HCT116 (cell line): ENCODE measurements at regions not wholly inside any gene's neighbourhood (a gene's known extent, or its start where the extent isn't known, plus 50 kb on each side); places are given as distances from the start of the nearest gene placed in this dataset.

ENCODE experiments used
- ATAC-seq: fragments of 200-7000 bp; cut with Tn5 transposase; 2 replicates; pipeline ENCODE4 v1.9.1; 2020; ENCODE audit warnings: mild to moderate bottlenecking, moderate library complexity
- BruUV-seq: library from RNA; stranded (reverse); fragments of 400-500 nt; replicated peaks from 2 replicates; lab custom pipeline; 2021; lab: Mats Ljungman, UMichigan
- CTCF ChIA-PET: fragments of 300-600 bp; sonication (Branson Sonifier 250); formaldehyde crosslinking; loops from one replicate; lab custom pipeline; 2021; ENCODE audit warnings: antibody characterized with exemption; lab: Charles Lee
- POLR2A ChIA-PET: fragments of 300-600, 350-600 bp; sonication (Branson Sonifier 250); formaldehyde crosslinking; loops from one replicate; lab custom pipeline; 2021; ENCODE audit warnings: antibody characterized with exemption; lab: Charles Lee
- RAD21 ChIA-PET, 2 experiments: fragments of 300-600 bp; sonication (Branson Sonifier 250); formaldehyde crosslinking; loops; one replicate each; lab custom pipeline; 2023; ENCODE audit warnings: low total read pairs in 2 of 2; ENCODE audit not compliant: uncharacterized antibody in 2 of 2, unreplicated experiment in 2 of 2, low non-redundant PET in 1 of 2; lab: Charles Lee
- DNase-seq: peaks from one replicate; pipeline ENCODE4 v3.0.0-alpha.2; 2010; ENCODE audit warnings: low read depth, low spot score
- H2AFZ ChIP-seq: fragments of 200-600 bp; shearing (Covaris generic), sonication (generic); 2 replicates; pipeline ENCODE4 v1.6.1; 2017; ENCODE audit warnings: low read depth, mixed run types, mixed read lengths, antibody characterized with exemption, low read length; ENCODE audit not compliant: poor library complexity, severe bottlenecking
- H3K27ac ChIP-seq: 2 replicates; pipeline ENCODE4 v1.5.1; 2012; ENCODE audit warnings: low read depth, low read length
- H3K27me3 ChIP-seq: fragments of 200-600 bp; sonication (generic); 2 replicates; pipeline ENCODE4 v1.6.1; 2016; ENCODE audit warnings: mixed run types, low read length, mixed read lengths; ENCODE audit not compliant: insufficient read depth
- H3K36me3 ChIP-seq, 2 experiments: fragments of 200-500 bp in 1 of 2; fragments of 200-600 bp in 1 of 2; sonication (Bioruptor generic) in 1 of 2; sonication (generic) in 1 of 2; 2 replicates each; pipeline versions ENCODE4 v1.5.1 to v1.6.1; 2014 to 2016; ENCODE audit warnings: low read length in 2 of 2, inconsistent platforms in 1 of 2, mixed read lengths in 1 of 2, mixed run types in 1 of 2; ENCODE audit not compliant: insufficient read depth in 2 of 2, control insufficient read depth in 1 of 2
- H3K4me1 ChIP-seq, 2 experiments: fragments of 200-600 bp in 1 of 2; sonication (generic) in 1 of 2; 2 replicates each; pipeline versions ENCODE4 v1.5.1 to v1.6.1; 2012 to 2017; ENCODE audit warnings: low read length in 2 of 2, inconsistent platforms in 1 of 2, mild to moderate bottlenecking in 1 of 2, mixed read lengths in 1 of 2, mixed run types in 1 of 2, moderate library complexity in 1 of 2; ENCODE audit not compliant: insufficient read depth in 2 of 2, control insufficient read depth in 1 of 2
- H3K4me2 ChIP-seq: fragments of 200-600 bp; sonication (generic); 2 replicates; pipeline ENCODE4 v1.6.1; 2017; ENCODE audit warnings: mixed run types, low read length, mixed read lengths
- H3K4me3 ChIP-seq, 2 experiments: fragments of 200-600 bp in 1 of 2; sonication (generic) in 1 of 2; replicated peaks in 1 of 2; 2 replicates each; pipeline ENCODE4 v1.5.1; 2011 to 2016; ENCODE audit warnings: low read length in 2 of 2, control low read depth in 1 of 2, low read depth in 1 of 2, mild to moderate bottlenecking in 1 of 2, mixed read lengths in 1 of 2, mixed run types in 1 of 2
- H3K79me2 ChIP-seq: fragments of 200-600 bp; sonication (generic); 2 replicates; pipeline ENCODE4 v1.6.1; 2017; ENCODE audit warnings: mild to moderate bottlenecking, mixed run types, low read length, moderate library complexity, mixed read lengths; ENCODE audit not compliant: insufficient read depth
- H3K9ac ChIP-seq: fragments of 200-600 bp; sonication (generic); 2 replicates; pipeline ENCODE4 v1.6.1; 2016; ENCODE audit warnings: low read length, mixed read lengths
- H3K9me2 ChIP-seq: fragments of 200-600 bp; sonication (generic), shearing (Covaris generic); 2 replicates; pipeline ENCODE4 v1.6.1; 2017; ENCODE audit warnings: mixed run types, mild to moderate bottlenecking, moderate library complexity; ENCODE audit not compliant: insufficient read depth
- H3K9me3 ChIP-seq, 2 experiments: fragments of 200-500 bp in 1 of 2; fragments of 200-600 bp in 1 of 2; sonication (Bioruptor generic) in 1 of 2; sonication (generic) in 1 of 2; 2 replicates each; pipeline ENCODE4 v1.6.1; 2014 to 2017; ENCODE audit warnings: low read length in 2 of 2, mixed read lengths in 2 of 2, inconsistent platforms in 1 of 2, low read depth in 1 of 2, mild to moderate bottlenecking in 1 of 2, mixed run types in 1 of 2, moderate library complexity in 1 of 2; ENCODE audit not compliant: control insufficient read depth in 1 of 2, insufficient read depth in 1 of 2
- H4K20me1 ChIP-seq: fragments of 200-600 bp; sonication (generic), shearing (Covaris generic); 2 replicates; pipeline ENCODE4 v1.6.1; 2017; ENCODE audit warnings: mixed run types, mild to moderate bottlenecking, moderate library complexity; ENCODE audit not compliant: insufficient read depth
- CBX3 ChIP-seq: IDR thresholded peaks from 2 replicates; pipeline ENCODE4 v1.6.1; 2012; ENCODE audit warnings: low read depth
- CEBPB ChIP-seq: IDR thresholded peaks from 2 replicates; pipeline ENCODE4 v1.6.1; 2012; ENCODE audit warnings: low read depth
- CTCF ChIP-seq, 3 experiments: fragments of 200-600 bp in 1 of 3; sonication (generic) in 1 of 3; IDR thresholded peaks in 2 of 3; conservative IDR thresholded peaks in 1 of 3; 2 replicates each; pipeline ENCODE4 v1.5.1; 2012 to 2017; ENCODE audit warnings: low read depth in 2 of 3, low read length in 2 of 3, antibody characterized with exemption in 1 of 3, borderline replicate concordance in 1 of 3, control low read depth in 1 of 3, mild to moderate bottlenecking in 1 of 3, mixed read lengths in 1 of 3, mixed run types in 1 of 3, moderate library complexity in 1 of 3; ENCODE audit not compliant: insufficient read depth in 1 of 3
- ELF1 ChIP-seq: IDR thresholded peaks from 2 replicates; pipeline ENCODE4 v1.6.1; 2012; ENCODE audit warnings: low read depth, borderline replicate concordance
- EZH2 ChIP-seq: fragments of 200-600 bp; sonication (generic); IDR thresholded peaks from 2 replicates; pipeline ENCODE4 v1.6.1; 2017; ENCODE audit warnings: antibody characterized with exemption, mixed run types
- JUND ChIP-seq: IDR thresholded peaks from 2 replicates; pipeline ENCODE4 v1.6.1; 2012
- POLR2A ChIP-seq: IDR thresholded peaks from 2 replicates; pipeline ENCODE4 v1.7.0; 2011; ENCODE audit warnings: borderline replicate concordance; ENCODE audit not compliant: insufficient read depth, insufficient read length; ENCODE audit errors: extremely low read depth
- REST ChIP-seq: IDR thresholded peaks from 2 replicates; pipeline ENCODE4 v1.6.1; 2012; ENCODE audit warnings: low read depth
- SIN3A ChIP-seq: IDR thresholded peaks from 2 replicates; pipeline ENCODE4 v1.6.1; 2012; ENCODE audit warnings: low read depth
- SP1 ChIP-seq: IDR thresholded peaks from 2 replicates; pipeline ENCODE4 v1.6.1; 2012; ENCODE audit warnings: low read depth
- TCF7L2 ChIP-seq: IDR thresholded peaks from 2 replicates; pipeline ENCODE4 v1.7.0; 2011; ENCODE audit warnings: borderline replicate concordance, inconsistent platforms; ENCODE audit not compliant: insufficient read depth, insufficient read length; ENCODE audit errors: extremely low read depth
- YY1 ChIP-seq: IDR thresholded peaks from 2 replicates; pipeline ENCODE4 v1.6.1; 2011; ENCODE audit warnings: low read length, low read depth, moderate library complexity, mild to moderate bottlenecking; ENCODE audit not compliant: insufficient replicate concordance; ENCODE audit errors: extremely low read depth
- ZFX ChIP-seq: fragments of 450-650 bp; IDR thresholded peaks from 2 replicates; pipeline ENCODE4 v1.6.1; 2017
- intact Hi-C: fragments of 100-400 bp; cut with micrococcal nuclease; formaldehyde crosslinking; loops from 2 replicates; pipeline ENCODE4 v1.10.0; 2022

- ChIA-PET POLR2A (no interaction called here), RAD21 (no interaction called here), CTCF (no interaction called here)
- Histone ChIP-seq H3K4me3 (no peak overlapping the region), H3K79me2 (no peaks in the 10 kb centered on the region), H2AFZ (no peak overlapping the region), H3K9me2 (no peaks in the 10 kb centered on the region), H3K9ac (no peak overlapping the region), H3K27me3 (no peaks in the 10 kb centered on the region), H3K9me3 (no peaks in the 10 kb centered on the region), H4K20me1 (no peaks in the 10 kb centered on the region), H3K27ac (no peak overlapping the region), H3K36me3 (no peaks in the 10 kb centered on the region), H3K4me2 (no peak overlapping the region), H3K4me1 (no peaks in the 10 kb centered on the region)
- intact Hi-C loops = no loop called here
- TF ChIP-seq JUND = no peak
- no peak for TF ChIP-seq CTCF (IDR thresholded peaks at IDR 0.05 in 2 of 3, conservative IDR thresholded peaks at IDR 0.05 in 1 of 3; ENCODE audit: borderline replicate concordance in 1 of 3, insufficient read depth in 1 of 3, low read depth in 2 of 3, low read length in 2 of 3)
- no peak for TF ChIP-seq ELF1
- no peak for ATAC-seq
- no peak for DNase-seq
- BruUV-seq = no TSS peak
These were observed 437.3 kb downstream of the TBL1XR1 start for GRCh38 chr3:176759815-176760506.

GRCh38 chr3:176757429-176757828 lies 439.9 kb downstream of the TBL1XR1 start:
- Histone ChIP-seq H3K9me3 (no peaks in the 10 kb centered on the region), H3K4me1 (no peaks in the 10 kb centered on the region), H3K79me2 (no peaks in the 10 kb centered on the region), H4K20me1 (no peaks in the 10 kb centered on the region), H3K4me2 (no peak overlapping the region), H3K36me3 (no peaks in the 10 kb centered on the region), H3K9me2 (no peaks in the 10 kb centered on the region), H3K27me3 (no peaks in the 10 kb centered on the region), H2AFZ (no peak overlapping the region), H3K9ac (no peak overlapping the region), H3K4me3 (no peak overlapping the region), H3K27ac (no peak overlapping the region)
- no peak for ATAC-seq
- intact Hi-C loops = no loop called here
- POLR2A ChIA-PET = no interaction called here
- CTCF ChIA-PET = no interaction called here
- no peak for DNase-seq
- BruUV-seq = no TSS peak
- RAD21 ChIA-PET = no interaction called here
- TF ChIP-seq CBX3 = no peak
- TF ChIP-seq YY1 = no peak
- no peak for TF ChIP-seq CEBPB
- TF ChIP-seq EZH2 = no peak
- TF ChIP-seq ELF1 = no peak
- TF ChIP-seq ZFX = no peak
- TF ChIP-seq SP1 = no peak
- no peak for TF ChIP-seq SIN3A
- TF ChIP-seq TCF7L2 = no peak
- no peak for TF ChIP-seq POLR2A
- TF ChIP-seq REST = no peak
- no peak for TF ChIP-seq JUND
